Endothelial cell of umbilical vein (primary cell): ENCODE measurements at regions not wholly inside any gene's neighbourhood (a gene's known extent, or its start where the extent isn't known, plus 50 kb on each side); places are given as distances from the start of the nearest gene placed in this dataset.

Experiments
- BruUV-seq: library from RNA; stranded (reverse); fragments of 400-500 nt; replicated peaks from 2 replicates; lab custom pipeline; 2021; lab: Mats Ljungman, UMichigan
- CTCF ChIA-PET: fragments of 300-600, 350-600 bp; sonication (Branson Sonifier 250); formaldehyde crosslinking; loops from one replicate; lab custom pipeline; 2021; ENCODE audit warnings: antibody characterized with exemption, inconsistent platforms; lab: Charles Lee
- POLR2A ChIA-PET: fragments of 300-600, 350-600 bp; sonication (Branson Sonifier 250); formaldehyde crosslinking; loops from one replicate; lab custom pipeline; 2021; ENCODE audit warnings: antibody characterized with exemption, inconsistent platforms; lab: Charles Lee
- DNase-seq: peaks from one replicate; pipeline ENCODE4 v3.0.0-alpha.2; 2011; ENCODE audit warnings: low read depth, low spot score
- FAIRE-seq: peaks from 2 replicates; lab custom pipeline; 2011; peaks lifted over from hg19 to GRCh38; lab: Jason Lieb, UNC
- H2AFZ ChIP-seq: 2 replicates; pipeline ENCODE4 v1.6.0; 2012; ENCODE audit warnings: low read depth, low read length, control low read depth, inconsistent platforms
- H3K27ac ChIP-seq: 2 replicates; pipeline ENCODE4 v1.5.1; 2011; ENCODE audit warnings: low read depth, mild to moderate bottlenecking, control low read depth, low read length, moderate library complexity; ENCODE audit not compliant: insufficient read depth
- H3K27me3 ChIP-seq, 2 experiments: 2 replicates each; pipeline versions ENCODE4 v1.6.0 to v1.6.1; 2011; ENCODE audit warnings: low read length in 2 of 2, mixed read lengths in 1 of 2; ENCODE audit not compliant: control insufficient read depth in 2 of 2, insufficient read depth in 2 of 2
- H3K36me3 ChIP-seq, 2 experiments: 2 replicates in 1 of 2; 3 replicates in 1 of 2; pipeline ENCODE4 v1.5.1; 2011; ENCODE audit warnings: low read length in 2 of 2, mild to moderate bottlenecking in 1 of 2, moderate library complexity in 1 of 2; ENCODE audit not compliant: control insufficient read depth in 2 of 2, insufficient read depth in 2 of 2; ENCODE audit errors: extremely low read depth in 1 of 2
- H3K4me1 ChIP-seq: 3 replicates; pipeline ENCODE4 v1.5.1; 2011; ENCODE audit warnings: mild to moderate bottlenecking, low read length; ENCODE audit not compliant: control insufficient read depth, insufficient read depth; ENCODE audit errors: extremely low read depth
- H3K4me2 ChIP-seq: 2 replicates; pipeline ENCODE4 v1.6.1; 2011; ENCODE audit warnings: low read length, control low read depth, mixed read lengths; ENCODE audit not compliant: insufficient read depth
- H3K4me3 ChIP-seq, 3 experiments: fragments of 200-600 bp in 1 of 3; sonication (generic), shearing (Covaris generic) in 1 of 3; replicated peaks in 1 of 3; 2 replicates each; pipeline ENCODE4 v1.5.1; 2011 to 2016; ENCODE audit warnings: control low read depth in 3 of 3, low read length in 3 of 3, mild to moderate bottlenecking in 2 of 3, inconsistent platforms in 1 of 3, low read depth in 1 of 3, moderate library complexity in 1 of 3; ENCODE audit not compliant: insufficient read depth in 1 of 3
- H3K79me2 ChIP-seq: 2 replicates; pipeline ENCODE4 v1.6.0; 2012; ENCODE audit warnings: low read length, inconsistent platforms; ENCODE audit not compliant: control insufficient read depth, insufficient read depth
- H3K9ac ChIP-seq: replicated peaks from 2 replicates; pipeline ENCODE3; 2011; ENCODE audit warnings: low read length, control low read depth; ENCODE audit not compliant: insufficient read depth; ENCODE audit errors: extremely low read depth
- H3K9me1 ChIP-seq: replicated peaks from 3 replicates; pipeline ENCODE4 v1.6.0; 2011; ENCODE audit warnings: mild to moderate bottlenecking, low read length; ENCODE audit not compliant: control insufficient read depth, insufficient read depth; ENCODE audit errors: extremely low read depth
- H3K9me3 ChIP-seq: replicated peaks from 2 replicates; pipeline ENCODE4 v1.5.1; 2012; ENCODE audit warnings: low read length, inconsistent platforms; ENCODE audit not compliant: control insufficient read depth, insufficient read depth
- H4K20me1 ChIP-seq: replicated peaks from 2 replicates; pipeline ENCODE3; 2011; ENCODE audit warnings: mild to moderate bottlenecking, low read length; ENCODE audit not compliant: control insufficient read depth, insufficient read depth; ENCODE audit errors: extremely low read depth
- EZH2 ChIP-seq: IDR thresholded peaks from 2 replicates; pipeline ENCODE4 v1.6.1; 2012; ENCODE audit warnings: borderline replicate concordance, low read depth, mild to moderate bottlenecking, moderate library complexity, low read length, inconsistent platforms; ENCODE audit not compliant: severe bottlenecking
- FOS ChIP-seq: IDR thresholded peaks from 2 replicates; pipeline ENCODE4 v1.6.1; 2011; ENCODE audit warnings: mild to moderate bottlenecking, low read length, moderate library complexity, borderline replicate concordance; ENCODE audit not compliant: insufficient read depth
- GATA2 ChIP-seq: IDR thresholded peaks from 2 replicates; pipeline ENCODE4 v1.7.0; 2011; ENCODE audit warnings: low read depth, mild to moderate bottlenecking, moderate library complexity, mixed read lengths, low read length; ENCODE audit not compliant: insufficient read length, insufficient read depth
- JUN ChIP-seq: IDR thresholded peaks from 2 replicates; pipeline ENCODE4 v1.6.1; 2011; ENCODE audit warnings: borderline replicate concordance, low read depth; ENCODE audit not compliant: insufficient read length, insufficient read depth
- MYC ChIP-seq: IDR thresholded peaks from one replicate; pipeline ENCODE4 v1.6.1; 2011; ENCODE audit warnings: mild to moderate bottlenecking, low read depth, low read length
- POLR2A ChIP-seq: IDR thresholded peaks from 2 replicates; pipeline ENCODE4 v1.6.1; 2012; ENCODE audit warnings: low read depth, mild to moderate bottlenecking, control low read depth, low read length
- POLR2AphosphoS5 ChIP-seq: IDR thresholded peaks from 2 replicates; pipeline ENCODE4 v1.6.1; 2012; ENCODE audit warnings: low read depth, mild to moderate bottlenecking, control low read depth, low read length, moderate library complexity; ENCODE audit not compliant: insufficient read depth
- dilution Hi-C: fragments of 300-500 bp; cut with MboI; formaldehyde crosslinking; loops from one replicate; pipeline ENCODE4 v1.15.0; 2019; ENCODE audit warnings: low sequenced_read_pairs; ENCODE audit not compliant: extremely low pct_ligation_motif_present
- intact Hi-C: fragments of 100-400 bp; cut with micrococcal nuclease; formaldehyde crosslinking; loops from one replicate; pipeline ENCODE4 v1.10.0; 2022
- TF ChIP-seq, protein P1 (sequence below): IDR thresholded peaks from 2 replicates; pipeline ENCODE4 v1.6.1; 2011; ENCODE audit not compliant: insufficient read depth, insufficient read length
- TF ChIP-seq, protein P2 (sequence below), 2 donors: IDR thresholded peaks; 1 replicate in 1 of 2; 2 replicates in 1 of 2; pipeline ENCODE4 v1.5.1; 2011; ENCODE audit warnings: low read length in 2 of 2, mild to moderate bottlenecking in 2 of 2, moderate library complexity in 2 of 2, control low read depth in 1 of 2, inconsistent platforms in 1 of 2, low read depth in 1 of 2; ENCODE audit not compliant: insufficient read depth in 1 of 2; ENCODE audit errors: extremely low read depth in 1 of 2

- CTCF ChIA-PET: no interaction called here
- H3K4me1 ChIP-seq: no peaks in the 10 kb centered on the region
- H4K20me1 ChIP-seq: no peaks in the 10 kb centered on the region
- TF ChIP-seq JUN (no peak), GATA2 (no peak), POLR2AphosphoS5 (no peak), POLR2A (no peak), FOS (no peak), EZH2 (no peak), MYC (no peak)
- TF ChIP-seq, protein P1, sequence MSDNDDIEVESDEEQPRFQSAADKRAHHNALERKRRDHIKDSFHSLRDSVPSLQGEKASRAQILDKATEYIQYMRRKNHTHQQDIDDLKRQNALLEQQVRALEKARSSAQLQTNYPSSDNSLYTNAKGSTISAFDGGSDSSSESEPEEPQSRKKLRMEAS: no peak
- TF ChIP-seq, protein P2, sequence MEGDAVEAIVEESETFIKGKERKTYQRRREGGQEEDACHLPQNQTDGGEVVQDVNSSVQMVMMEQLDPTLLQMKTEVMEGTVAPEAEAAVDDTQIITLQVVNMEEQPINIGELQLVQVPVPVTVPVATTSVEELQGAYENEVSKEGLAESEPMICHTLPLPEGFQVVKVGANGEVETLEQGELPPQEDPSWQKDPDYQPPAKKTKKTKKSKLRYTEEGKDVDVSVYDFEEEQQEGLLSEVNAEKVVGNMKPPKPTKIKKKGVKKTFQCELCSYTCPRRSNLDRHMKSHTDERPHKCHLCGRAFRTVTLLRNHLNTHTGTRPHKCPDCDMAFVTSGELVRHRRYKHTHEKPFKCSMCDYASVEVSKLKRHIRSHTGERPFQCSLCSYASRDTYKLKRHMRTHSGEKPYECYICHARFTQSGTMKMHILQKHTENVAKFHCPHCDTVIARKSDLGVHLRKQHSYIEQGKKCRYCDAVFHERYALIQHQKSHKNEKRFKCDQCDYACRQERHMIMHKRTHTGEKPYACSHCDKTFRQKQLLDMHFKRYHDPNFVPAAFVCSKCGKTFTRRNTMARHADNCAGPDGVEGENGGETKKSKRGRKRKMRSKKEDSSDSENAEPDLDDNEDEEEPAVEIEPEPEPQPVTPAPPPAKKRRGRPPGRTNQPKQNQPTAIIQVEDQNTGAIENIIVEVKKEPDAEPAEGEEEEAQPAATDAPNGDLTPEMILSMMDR (IDR thresholded peaks at IDR 0.05; ENCODE audit: extremely low read depth in 1 of 2, insufficient read depth in 1 of 2, low read depth in 1 of 2, low read length in 2 of 2): no peak
- no peak for DNase-seq
- no TSS peak for BruUV-seq
- H3K4me2 ChIP-seq: no peak overlapping the region
- dilution Hi-C loops (no loop called here), intact Hi-C loops (no loop called here)
- no peaks in the 10 kb centered on the region for H3K27me3 ChIP-seq
- no peak overlapping the region for H3K4me3 ChIP-seq
- FAIRE-seq: no peak
- H3K27ac ChIP-seq: no peak overlapping the region
- H3K36me3 ChIP-seq: no peaks in the 10 kb centered on the region
- H3K79me2 ChIP-seq: no peaks in the 10 kb centered on the region
- no peak overlapping the region for H2AFZ ChIP-seq
- H3K9me3 ChIP-seq: peaks cover 2% of the 10 kb centered on the region
- H3K9me1 ChIP-seq: no peaks in the 10 kb centered on the region
- no peak overlapping the region for H3K9ac ChIP-seq
- POLR2A ChIA-PET: no interaction called here
Measured at GRCh38 chr6:14266266-14266665, 148.7 kb downstream of the CD83 start.
